Left renal pelvis (tissue), 4 donors: ENCODE measurements at regions not wholly inside any gene's neighbourhood (a gene's known extent, or its start where the extent isn't known, plus 50 kb on each side); places are given as distances from the start of the nearest gene placed in this dataset.
"Not testable (repeated sequence)": the region's sequence is repeated elsewhere in the genome, so short reads cannot be mapped to it uniquely, and the experiment has no call there.

ENCODE experiments used
- DNase-seq, 4 donors: peaks; one replicate each; pipeline ENCODE4 v3.0.0-alpha.2; 2013; ENCODE audit warnings: low read depth in 4 of 4, low spot score in 3 of 4

DNA sequence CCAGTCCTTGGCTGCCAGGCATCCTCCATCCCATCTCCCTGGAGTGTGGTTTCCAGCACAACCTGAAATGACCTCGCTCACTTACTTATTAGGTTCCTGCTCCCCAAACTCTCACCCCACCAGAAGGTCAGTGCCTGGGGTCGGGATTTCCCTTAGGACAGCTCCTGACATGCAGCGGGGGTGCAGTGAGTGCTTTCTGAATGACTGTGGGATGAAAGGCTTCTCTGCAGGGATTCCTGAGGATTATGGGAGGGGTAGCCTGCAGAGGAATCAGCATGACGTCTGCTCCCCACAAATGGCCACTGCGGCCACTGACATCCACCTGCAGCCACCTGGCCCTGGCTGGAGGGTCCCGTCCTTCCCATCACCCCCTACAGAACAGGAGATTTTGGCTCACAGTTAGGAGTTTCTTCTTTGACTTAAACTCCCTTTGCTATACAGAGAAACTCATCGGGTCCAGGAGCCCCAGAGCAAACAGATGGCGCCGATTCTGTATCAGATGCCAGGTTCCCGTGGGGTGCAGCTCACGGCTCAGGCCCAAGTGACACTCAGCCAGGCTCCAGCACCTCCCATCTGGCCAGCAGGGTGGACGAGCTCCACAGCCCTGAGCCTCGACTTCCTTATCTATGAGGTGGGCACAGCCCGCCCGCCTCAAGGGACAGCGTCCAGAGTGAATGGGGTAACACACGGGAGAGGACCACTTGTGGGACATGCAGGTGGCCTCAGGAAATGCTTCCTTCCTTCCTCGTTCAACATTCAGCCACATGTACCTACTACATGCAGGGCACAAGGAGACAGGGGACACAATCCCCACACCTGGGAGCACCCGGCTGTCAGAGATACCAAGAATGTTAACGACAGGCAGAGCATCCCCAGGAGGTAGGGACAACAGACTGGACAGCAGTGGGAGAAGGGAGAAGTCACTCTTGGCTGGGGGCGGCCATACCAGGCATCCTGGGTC, 69.8 kb downstream of the RMI2 start:
- no peak for DNase-seq

- DNase-seq = no peak
Observed at GRCh38 chr16:11416228-11417001, 71.2 kb downstream of the RMI2 start.

DNA sequence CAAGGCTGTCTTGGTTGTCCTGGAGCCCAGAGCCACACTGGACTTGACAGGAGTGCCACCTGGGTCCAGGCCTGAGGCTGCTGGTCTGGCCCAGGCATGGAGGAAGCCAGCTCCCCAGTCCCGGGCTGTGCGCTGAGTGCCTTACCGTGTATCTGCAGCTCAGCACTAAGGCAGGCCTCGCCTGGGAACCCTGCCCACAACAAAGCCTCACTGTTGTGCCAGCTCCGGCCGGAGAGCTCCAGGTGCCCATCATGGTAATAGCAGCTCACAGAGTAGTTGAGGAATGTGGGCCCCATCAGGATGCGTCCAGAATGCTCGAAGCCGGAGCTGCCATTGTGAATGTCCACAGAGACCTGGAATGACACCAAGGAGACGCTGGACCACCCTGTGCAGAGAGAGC, 72.2 kb downstream of the RMI2 start:
- DNase-seq = no peak

DNA sequence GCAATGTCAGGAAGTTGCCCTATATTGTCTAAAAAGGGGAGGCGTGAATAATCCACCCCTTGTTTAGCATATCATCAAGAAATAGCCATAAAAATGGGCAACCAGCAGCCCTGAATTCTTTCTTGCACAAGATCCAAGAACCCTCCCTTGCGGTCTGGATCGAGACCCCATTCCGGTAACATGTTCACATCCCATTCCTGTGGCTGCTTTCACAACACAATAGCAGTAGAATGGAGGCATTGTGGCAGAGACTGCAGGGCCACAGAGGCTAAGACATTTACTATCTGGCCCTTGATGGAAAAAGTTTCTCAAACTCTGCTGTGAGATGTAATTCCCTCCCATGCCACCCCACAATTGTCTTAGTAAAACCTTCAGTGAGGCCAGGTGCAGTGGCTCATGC, 73.2 kb downstream of the RMI2 start:
- no peak for DNase-seq

DNA sequence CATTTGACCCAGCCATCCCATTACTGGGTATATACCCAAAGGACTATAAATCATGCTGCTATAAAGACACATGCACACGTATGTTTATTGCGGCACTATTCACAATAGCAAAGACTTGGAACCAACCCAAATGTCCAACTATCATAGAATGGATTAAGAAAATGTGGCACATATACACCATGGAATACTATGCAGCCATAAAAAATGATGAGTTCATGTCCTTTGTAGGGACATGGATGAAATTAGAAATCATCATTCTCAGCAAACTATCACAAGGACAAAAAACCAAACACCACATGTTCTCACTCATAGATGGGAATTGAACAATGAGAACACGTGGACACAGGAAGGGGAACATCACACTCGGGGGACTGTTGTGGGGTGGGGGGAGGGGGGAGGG, 74.8 kb downstream of the RMI2 start:
- DNase-seq = not testable (repeated sequence)

DNA sequence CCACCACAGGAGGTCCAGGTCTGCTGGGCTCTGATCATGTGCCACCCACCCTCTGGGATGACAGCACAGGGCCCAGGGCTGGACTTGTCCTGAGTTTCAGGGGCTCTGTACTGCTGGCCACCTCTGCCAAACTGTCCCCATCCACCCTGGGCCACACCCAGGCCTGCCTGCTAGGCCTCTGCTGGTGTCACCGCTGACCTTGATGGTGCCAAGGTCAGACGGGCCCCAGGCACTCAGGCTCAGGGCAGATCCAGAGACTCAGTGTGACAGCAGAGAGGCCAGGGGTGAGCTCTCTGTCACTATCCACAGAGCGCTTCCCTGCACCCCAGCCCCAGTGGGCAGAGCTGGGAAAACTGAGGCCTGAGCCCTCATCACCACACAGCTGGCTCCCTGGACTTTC, 75.6 kb downstream of the RMI2 start:
- no peak for DNase-seq

DNA sequence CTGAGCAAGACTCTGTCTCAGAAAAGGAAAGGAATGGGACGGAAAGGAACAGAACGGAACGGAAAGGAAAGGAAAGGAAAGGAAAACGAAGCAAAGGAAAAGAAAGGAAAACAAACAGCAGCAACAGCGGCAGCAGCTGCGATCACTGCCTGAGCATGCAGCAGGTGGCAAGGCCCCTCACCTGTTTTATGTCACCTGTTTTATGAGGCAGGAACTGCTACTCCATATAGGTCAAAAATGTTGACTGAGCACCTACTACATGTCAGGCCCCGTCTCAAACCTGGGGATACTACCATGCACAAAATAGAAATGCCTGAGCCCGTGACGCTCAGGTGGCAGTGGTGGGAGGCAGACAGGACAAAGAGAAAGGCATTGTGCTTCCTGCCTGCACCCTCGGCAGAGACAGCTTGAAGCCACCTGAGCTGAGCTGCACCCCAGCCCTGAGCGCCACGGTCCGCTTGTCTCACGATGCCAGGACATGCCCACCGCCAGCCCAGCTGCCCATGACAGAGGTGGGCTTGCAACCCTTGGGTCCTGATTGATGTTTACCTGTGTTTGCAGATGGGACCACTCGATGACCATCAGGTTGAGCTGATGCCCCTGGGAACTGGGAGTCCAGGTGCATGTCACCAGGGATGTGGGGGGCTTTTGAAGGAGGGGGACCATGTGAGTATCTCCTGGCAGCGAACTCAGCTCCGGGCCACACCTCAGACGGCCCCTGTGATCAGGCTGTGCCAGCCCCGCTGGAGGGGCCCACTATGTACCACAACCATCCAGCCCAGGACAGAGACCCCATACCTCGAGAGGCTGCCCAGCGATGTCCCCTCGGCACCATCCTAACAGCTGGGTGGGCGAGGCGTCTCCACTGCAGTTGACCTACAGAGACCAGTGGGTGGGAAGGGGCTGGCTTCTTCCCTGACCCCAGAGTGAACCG, 77.4 kb downstream of the RMI2 start:
- DNase-seq = no peak

DNA sequence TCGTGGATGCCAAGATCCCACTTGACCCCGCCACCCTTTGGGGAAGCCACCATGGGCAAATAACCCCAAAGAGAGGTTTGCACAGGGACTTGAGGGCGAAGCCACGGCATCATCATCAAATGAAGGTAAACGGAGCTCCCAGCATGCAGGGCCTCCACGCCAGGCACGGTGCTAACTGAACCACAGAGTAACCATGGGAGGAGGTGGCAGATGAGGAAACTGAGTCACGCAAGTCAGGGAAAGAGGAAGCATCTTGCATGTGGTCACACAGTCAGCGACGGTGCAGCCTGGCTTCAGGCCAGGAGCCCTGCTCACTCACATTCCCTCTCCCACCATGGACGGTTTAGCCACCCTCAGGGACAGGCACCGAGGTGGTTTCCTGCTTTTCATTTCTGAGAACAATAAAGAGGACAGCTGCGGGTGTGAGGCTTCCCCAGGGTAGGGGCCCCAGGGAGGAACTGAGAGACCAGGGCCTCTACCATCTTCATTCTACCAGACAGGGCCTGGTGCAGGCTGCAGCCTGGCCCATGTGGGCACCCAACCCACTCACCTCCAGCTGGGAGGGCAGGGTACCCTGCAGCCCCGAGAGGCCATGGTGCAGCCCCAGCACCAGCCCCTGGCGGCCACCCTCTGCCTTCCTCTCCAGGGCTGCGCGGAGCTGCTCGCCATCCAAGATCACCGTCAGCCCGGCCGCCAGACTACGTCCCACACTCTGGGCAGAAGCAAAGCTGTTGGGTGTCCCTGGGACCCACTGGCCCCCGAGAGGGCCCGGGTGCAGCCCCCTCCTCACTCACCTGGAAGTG, 78.3 kb downstream of the RMI2 start:
- DNase-seq = no peak

GRCh38 chr16:11424118-11424460, 78.8 kb downstream of the RMI2 start:
- DNase-seq = no peak

DNA sequence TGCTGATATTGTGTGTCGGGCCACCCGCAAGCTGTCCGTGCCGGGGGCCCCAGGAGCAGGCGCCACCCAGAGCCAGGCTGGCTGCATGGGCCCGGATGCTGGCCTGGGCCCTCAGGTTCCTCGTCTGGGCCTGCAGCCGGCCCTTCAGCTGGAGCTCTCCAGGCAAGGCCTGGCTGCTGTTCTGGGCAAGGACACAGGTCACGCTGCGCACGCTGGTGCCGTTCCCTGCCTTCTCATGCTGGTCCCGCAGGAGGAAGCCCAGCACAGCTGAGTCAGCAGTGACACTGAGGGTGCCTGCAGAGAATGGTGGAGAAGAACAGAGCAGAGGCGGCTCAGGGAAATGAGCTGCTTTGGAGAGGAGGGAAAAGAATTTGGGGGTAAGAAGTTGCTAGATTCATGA, 79.9 kb downstream of the RMI2 start:
- DNase-seq = no peak

- no peak for DNase-seq
Observed at GRCh38 chr16:11428623-11428953, 83.3 kb downstream of the RMI2 start.

DNA sequence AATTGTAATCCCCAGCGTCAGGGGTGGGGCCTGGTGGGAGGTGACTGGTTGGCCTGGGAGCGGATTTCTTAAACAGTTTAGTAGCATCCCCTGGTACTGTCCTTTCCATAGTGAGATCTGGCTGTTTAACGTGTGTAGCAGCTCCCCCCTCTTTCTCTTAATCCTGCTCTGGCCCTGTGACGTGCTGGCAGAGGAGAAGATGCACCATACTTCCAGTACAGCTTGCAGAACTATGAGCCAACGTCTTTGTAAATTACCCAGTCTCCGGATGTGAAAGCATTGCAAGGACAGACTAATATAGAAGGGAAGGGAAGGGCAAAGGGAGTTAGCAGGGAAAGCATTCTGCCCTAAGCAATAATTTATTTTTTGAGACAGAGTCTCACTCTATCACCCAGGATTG, 83.9 kb downstream of the RMI2 start:
- no peak for DNase-seq

- no peak for DNase-seq
Observed at GRCh38 chr16:11429823-11430222, 84.6 kb downstream of the RMI2 start.

- no peak for DNase-seq
Observed at GRCh38 chr16:11430601-11431317, 85.5 kb downstream of the RMI2 start.

- no peak for DNase-seq
Observed at GRCh38 chr16:11431915-11432465, 86.7 kb downstream of the RMI2 start.

DNA sequence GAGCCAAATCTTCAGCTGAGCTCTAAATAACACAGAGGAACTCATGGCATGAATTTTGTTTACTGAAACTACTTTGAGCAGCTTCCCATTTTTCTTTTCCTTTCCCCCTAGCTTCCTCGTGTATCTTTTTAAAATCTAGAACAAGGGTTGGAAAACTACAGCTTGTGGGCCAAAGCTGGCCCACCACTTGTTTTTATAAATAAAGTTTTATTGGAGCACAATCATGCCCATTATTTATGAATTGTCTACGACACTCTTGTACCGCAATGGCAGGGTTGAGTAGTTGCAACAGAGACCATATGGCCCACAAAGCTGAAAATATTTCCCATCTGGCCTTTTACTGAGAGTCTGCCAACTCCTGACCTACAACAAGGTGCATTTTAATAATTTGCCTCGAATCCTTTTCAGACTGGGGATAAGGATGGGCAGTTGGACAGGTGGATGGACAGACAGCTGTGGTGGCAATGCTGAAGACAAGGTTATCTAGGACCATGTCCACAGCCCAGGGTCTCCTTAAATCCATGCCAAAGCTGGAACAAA, 87.7 kb downstream of the RMI2 start:
- no peak for DNase-seq

DNA sequence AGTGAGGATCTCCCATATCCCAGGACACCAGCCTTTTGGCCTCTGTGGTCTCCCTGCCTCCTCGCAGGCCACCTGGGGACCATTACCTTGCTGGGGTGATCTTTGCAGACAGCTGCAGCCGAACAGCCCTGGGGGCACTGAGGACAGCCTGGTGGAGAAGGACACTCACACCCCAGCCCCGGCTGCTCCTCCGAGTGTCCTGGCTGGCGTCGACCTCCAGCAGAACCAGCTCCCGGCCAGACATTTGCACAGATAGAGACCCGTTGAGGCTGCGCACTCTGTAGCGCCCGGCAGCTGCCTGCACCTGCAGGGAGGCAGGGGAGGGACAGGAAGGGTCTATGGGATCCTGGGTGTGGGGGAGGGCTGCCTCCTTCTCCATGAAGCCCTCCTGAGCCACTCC, 90.3 kb downstream of the RMI2 start:
- no peak for DNase-seq

DNA sequence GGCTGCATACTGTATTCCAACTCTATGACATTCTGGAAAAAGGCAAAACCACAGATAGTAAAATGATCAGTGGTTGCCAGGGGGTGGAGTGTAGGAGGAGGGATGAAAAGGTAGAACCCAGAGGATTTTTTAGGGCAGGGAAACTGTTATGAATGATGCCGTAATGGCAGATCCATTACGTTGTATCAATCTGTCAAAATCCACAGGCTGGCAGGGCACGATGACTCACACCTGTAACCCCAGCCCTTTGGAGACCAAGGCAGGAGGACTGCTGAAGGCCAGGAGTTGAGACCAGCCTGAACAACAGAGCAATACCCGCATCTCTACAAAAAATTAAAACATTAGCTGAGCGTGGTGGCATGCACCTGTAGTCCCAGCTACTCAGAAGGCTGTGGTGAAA, 91.8 kb downstream of the RMI2 start:
- no peak for DNase-seq
